ENCODE measurements at regions not wholly inside any gene's neighbourhood (a gene's known extent, or its start where the extent isn't known, plus 50 kb on each side); places are given as distances from the start of the nearest gene placed in this dataset.
"Not testable (repeated sequence)": the region's sequence is repeated elsewhere in the genome, so short reads cannot be mapped to it uniquely, and the experiment has no call there.

GRCh38 chr3:115254492-115255196, 107.6 kb upstream of the ZBTB20 start:
- DNase-seq (ENCODE audit: low spot score) = no peak

GRCh38 chr3:115255197-115255585, 108.1 kb upstream of the ZBTB20 start:
- no peak for DNase-seq (ENCODE audit: low spot score)

DNA sequence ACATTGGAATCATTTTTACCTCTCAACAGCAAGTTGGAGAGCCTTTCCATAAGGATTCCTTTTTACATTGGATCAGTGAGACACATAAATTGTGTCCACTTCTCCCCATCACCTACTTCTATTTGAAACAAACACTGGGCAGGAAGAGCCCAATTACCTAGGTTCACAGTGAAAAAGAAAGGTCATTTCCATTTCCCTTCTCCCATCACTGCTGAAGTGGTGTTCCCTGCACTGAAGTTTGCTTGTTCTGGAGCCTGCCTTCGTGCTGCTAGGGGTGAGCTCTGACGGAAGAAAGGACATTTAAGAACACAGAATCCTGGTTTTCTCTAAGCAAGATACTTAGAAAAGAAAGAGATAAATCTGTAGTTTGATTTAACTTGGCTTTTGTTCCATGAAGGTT, 123.8 kb upstream of the ZBTB20 start:
- DNase-seq (ENCODE audit: low spot score) = no peak

GRCh38 chr3:115272036-115272824, 125.1 kb upstream of the ZBTB20 start:
- DNase-seq (ENCODE audit: low spot score) = no peak

GRCh38 chr3:115275896-115276295, 128.8 kb upstream of the ZBTB20 start:
- DNase-seq (ENCODE audit: low spot score) = no peak

- DNase-seq (ENCODE audit: low spot score) = no peak
Observed at GRCh38 chr3:115279939-115280338, 132.9 kb upstream of the ZBTB20 start.

- no peak for DNase-seq (ENCODE audit: low spot score)
Observed at GRCh38 chr3:115280506-115280905, 133.4 kb upstream of the ZBTB20 start.

DNA sequence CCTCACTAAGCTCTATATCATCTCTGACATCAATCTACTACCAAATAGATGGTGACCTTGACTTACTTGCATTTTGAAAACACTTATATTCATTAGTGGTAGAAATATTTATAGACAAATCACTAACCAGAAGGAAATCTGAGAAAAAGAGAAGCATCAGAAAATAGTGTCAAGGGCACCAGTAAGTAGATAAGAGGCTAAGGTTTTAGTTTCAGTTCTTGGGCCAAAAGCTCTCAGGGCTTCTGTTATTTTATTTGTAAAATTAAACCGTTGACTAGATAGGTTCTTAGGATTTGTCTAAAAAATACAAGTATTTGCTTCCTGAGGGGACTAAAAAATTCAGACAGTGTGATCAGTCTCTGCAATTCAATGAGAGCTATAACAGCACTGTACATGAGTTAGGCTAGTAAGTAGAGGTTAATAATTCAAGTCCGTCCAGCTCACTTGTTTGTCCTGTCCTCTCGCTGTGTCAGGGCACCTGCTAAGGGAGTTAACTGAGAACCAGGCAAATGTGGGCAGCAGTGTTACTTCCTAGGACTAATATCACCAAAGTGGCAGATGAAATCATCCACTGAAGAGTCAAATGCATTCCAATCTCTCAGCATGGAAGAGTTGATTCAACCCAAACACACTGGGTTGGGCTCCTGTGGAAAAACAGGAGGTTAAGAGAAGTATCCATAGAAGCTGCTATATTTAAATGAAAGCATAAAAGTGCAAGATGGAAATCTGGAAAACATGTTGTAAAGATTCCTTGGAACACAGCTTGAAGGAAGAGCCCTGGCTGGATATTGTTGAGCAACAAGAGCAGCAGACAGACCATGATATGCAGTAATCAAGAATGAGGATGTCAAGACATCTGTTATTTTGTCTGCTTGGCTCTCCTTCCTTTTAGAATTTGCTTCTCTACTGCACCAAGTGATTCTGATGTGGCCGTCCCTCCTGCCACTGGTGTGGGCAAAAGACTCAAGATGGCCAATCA, 134.9 kb upstream of the ZBTB20 start:
- no peak for DNase-seq (ENCODE audit: low spot score)

DNA sequence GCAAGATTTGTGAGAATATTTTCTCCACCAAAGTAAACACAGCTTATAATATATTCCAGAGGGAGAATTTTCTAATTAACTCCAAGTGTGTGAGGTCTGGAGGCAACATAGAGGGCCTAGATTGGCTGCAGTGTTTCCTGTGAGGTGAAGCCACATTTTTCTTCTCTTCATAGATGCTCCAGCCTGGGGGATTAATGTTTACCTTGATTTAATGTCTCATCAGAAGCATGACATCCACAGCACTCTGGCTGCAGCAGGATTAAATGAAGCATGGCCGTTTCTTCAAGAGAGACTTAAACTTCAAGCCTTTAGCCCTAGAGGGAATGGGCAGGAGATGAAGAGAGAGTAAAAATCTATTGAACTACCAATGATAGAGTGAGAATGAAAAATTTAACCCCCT, 137.9 kb upstream of the ZBTB20 start:
- DNase-seq (ENCODE audit: low spot score) = no peak

GRCh38 chr3:115286529-115287197, 139.6 kb upstream of the ZBTB20 start:
- DNase-seq (ENCODE audit: low spot score) = no peak

DNA sequence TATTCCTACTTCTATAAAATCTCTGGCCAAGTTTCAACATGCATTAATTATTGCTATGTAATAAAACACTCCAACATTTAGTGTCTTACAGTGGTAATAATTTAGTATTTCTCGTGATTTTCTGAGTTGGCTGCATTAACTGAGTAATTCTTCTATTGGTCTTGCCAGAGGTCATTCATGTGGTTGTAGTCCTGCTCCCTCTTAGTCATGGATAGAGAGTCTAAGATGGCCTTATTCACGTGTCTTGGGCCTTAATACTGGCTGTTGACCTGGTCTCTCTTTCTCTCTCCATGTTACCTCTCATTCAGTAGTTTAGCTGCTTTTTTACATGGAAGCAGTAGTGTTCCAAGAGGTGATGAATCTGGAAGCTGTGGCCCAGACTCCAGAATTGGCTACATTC, 140.1 kb upstream of the ZBTB20 start:
- DNase-seq (ENCODE audit: low spot score) = no peak

GRCh38 chr3:115292131-115292530, 145.0 kb upstream of the ZBTB20 start:
- DNase-seq (ENCODE audit: low spot score) = no peak

DNA sequence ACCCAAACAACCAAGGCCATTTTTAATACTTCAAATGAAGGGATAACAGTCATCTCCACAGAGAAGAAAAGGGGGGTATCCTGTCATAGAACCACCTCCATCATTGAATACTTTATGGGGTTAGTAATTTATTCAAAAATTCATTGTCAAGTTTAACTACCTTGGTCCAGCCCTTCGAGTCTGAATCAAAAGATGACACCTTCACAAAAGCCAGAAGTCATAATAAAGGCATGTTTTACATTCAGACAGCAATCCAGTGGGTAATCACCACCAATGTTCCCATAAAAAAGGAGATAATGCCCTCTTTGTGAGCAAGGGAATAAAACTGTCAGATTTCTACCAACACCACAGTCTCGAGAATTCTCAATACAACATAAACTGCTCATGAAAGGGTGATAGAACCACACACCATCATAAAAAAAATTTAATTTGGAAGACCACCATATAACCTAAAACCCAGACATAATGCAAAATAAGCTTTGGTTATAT, 145.6 kb upstream of the ZBTB20 start:
- DNase-seq (ENCODE audit: low spot score) = no peak

DNA sequence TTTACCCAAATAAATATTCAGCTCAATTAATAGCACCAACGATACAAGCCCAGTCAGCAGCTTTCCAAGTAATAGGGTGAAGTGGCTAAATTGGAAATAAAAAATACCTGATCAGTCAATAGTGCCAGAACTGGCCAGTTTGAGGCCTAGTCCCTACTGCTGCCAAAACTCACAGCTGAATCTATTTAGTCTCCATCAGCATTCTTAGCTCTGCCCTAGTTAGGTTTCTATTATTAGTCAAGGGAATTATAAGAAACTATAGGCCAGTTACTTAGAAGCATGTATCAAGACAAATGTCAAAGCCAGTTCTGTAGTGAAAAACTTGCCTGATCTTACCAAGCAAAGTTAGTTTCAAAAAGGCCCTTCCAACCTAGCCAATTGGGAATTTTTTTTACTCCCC, 146.2 kb upstream of the ZBTB20 start:
- no peak for DNase-seq (ENCODE audit: low spot score)

GRCh38 chr3:115301364-115301860, 154.3 kb upstream of the ZBTB20 start:
- no peak for DNase-seq (ENCODE audit: low spot score)

- DNase-seq (ENCODE audit: low spot score) = not testable (repeated sequence)
Observed at GRCh38 chr3:115317953-115318352, 170.9 kb upstream of the ZBTB20 start.

GRCh38 chr3:115321400-115321805, 174.3 kb upstream of the ZBTB20 start:
- no peak for DNase-seq (ENCODE audit: low spot score)

DNA sequence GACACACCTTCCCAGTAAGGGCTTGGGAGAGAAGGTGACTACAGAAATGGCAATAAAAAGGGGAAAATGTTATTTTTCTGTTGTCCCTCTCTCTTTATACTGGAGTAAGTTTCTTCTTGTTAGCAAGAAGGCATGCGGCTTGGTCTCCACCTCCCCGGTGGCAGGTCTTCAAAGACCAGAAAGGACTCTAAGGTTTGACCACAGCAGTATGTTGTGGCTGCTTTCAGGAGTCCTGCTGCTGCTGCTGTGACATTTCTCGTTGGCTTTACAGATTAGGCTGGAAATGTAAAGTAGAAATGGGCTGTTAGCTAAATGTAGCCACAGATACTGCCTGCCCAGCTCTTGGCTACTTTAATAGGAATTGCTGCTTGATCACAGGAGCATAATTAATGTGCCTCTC, 175.8 kb upstream of the ZBTB20 start:
- no peak for DNase-seq (ENCODE audit: low spot score)

DNA sequence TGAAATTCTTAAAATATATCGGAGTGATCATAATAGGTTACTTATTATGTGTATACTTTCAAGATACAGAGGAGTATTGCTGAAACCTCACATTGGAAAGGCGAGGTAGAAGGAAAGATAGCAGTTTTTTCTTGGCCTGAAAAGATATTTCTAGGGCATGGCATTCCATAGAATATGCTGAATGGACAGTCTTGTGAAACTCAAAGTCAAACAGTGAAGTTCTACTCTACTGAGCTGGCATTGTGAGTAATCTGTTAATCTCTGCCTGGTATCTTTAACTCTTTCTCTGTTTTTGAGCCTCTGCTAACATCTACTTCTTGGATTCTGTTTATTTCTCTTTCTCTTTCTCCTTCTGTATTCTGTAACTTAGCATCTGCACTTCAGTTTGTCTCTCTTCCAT, 176.3 kb upstream of the ZBTB20 start:
- no peak for DNase-seq (ENCODE audit: low spot score)

DNA sequence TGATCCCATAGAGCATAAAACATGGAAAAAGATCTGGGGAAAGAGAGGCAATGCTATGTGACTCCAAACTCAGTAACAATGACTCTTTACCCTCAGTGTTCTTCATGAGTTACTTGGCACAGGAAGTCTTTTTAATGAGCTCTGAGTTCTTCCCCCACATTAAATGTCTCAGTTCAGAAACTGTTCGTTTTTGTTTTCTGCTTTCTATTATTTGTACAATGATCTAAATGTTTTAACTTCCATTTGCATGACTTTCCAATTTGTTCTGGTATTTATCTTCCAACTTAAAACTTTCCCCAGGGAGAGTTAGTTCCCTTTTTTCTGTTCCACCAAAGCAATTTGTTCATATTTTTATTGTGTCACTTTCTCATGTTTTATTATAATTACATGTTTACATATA, 177.0 kb upstream of the ZBTB20 start:
- no peak for DNase-seq (ENCODE audit: low spot score)

GRCh38 chr3:115325539-115325938, 178.5 kb upstream of the ZBTB20 start:
- DNase-seq (ENCODE audit: low spot score) = peak; percentile 31

Data from mucosa of gallbladder (tissue), 1 donor.